ENCODE measurements at regions not wholly inside any gene's neighbourhood (a gene's known extent, or its start where the extent isn't known, plus 50 kb on each side); places are given as distances from the start of the nearest gene placed in this dataset.
"Not testable (repeated sequence)": the region's sequence is repeated elsewhere in the genome, so short reads cannot be mapped to it uniquely, and the experiment has no call there.

GRCh38 chr2:192660555-192660954 lies 465.8 kb upstream of the TMEFF2 start:
- not testable (repeated sequence) for TF ChIP-seq SMAD3, MXD4 (CRISPR knock-in tag; IDR thresholded peaks at IDR 0.05; ENCODE audit: borderline replicate concordance)

Data from WTC11 (cell line).